ENCODE measurements at regions not wholly inside any gene's neighbourhood (a gene's known extent, or its start where the extent isn't known, plus 50 kb on each side); places are given as distances from the start of the nearest gene placed in this dataset.
"Not testable (repeated sequence)": the region's sequence is repeated elsewhere in the genome, so short reads cannot be mapped to it uniquely, and the experiment has no call there.

GRCh38 chr4:128644693-128645654 is 164.5 kb upstream of the JADE1 start:
- not testable (repeated sequence) for H3K27ac ChIP-seq (ENCODE audit: low read length); H3K36me3 ChIP-seq (ENCODE audit: control insufficient read depth, low read depth, low read length); H3K4me3 ChIP-seq (ENCODE audit: low read length); H3K27me3 ChIP-seq (ENCODE audit: control insufficient read depth, insufficient read depth, low read length); H3K9me3 ChIP-seq (ENCODE audit: control insufficient read depth, low read depth, low read length); H3K9ac ChIP-seq (ENCODE audit: low read length)
- peaks cover 14% of the 10 kb centered on the region for H3K4me1 ChIP-seq (ENCODE audit: control insufficient read depth, low read depth, low read length)

GRCh38 chr4:128644107-128644506 is 165.4 kb upstream of the JADE1 start:
- not testable (repeated sequence) for H3K27me3 ChIP-seq (ENCODE audit: control insufficient read depth, insufficient read depth, low read length); H3K4me3 ChIP-seq (ENCODE audit: low read length); H3K36me3 ChIP-seq (ENCODE audit: control insufficient read depth, low read depth, low read length); H3K9ac ChIP-seq (ENCODE audit: low read length); H3K27ac ChIP-seq (ENCODE audit: low read length); H3K4me1 ChIP-seq (ENCODE audit: control insufficient read depth, low read depth, low read length); H3K9me3 ChIP-seq (ENCODE audit: control insufficient read depth, low read depth, low read length)

GRCh38 chr4:128641566-128641965 is 167.9 kb upstream of the JADE1 start:
- H3K4me3 ChIP-seq (ENCODE audit: low read length); H3K9ac ChIP-seq (ENCODE audit: low read length): not testable (repeated sequence)
- H3K4me1 ChIP-seq (ENCODE audit: control insufficient read depth, low read depth, low read length): peaks cover 14% of the 10 kb centered on the region

GRCh38 chr4:128639541-128640270 is 169.8 kb upstream of the JADE1 start:
- Histone ChIP-seq H3K4me1 (ENCODE audit: control insufficient read depth, low read depth, low read length) (peaks cover 28% of the 10 kb centered on the region), H3K4me3 (ENCODE audit: low read length) (no peak overlapping the region), H3K36me3 (ENCODE audit: control insufficient read depth, low read depth, low read length) (no peaks in the 10 kb centered on the region), H3K9ac (ENCODE audit: low read length) (no peak overlapping the region), H3K27me3 (ENCODE audit: control insufficient read depth, insufficient read depth, low read length) (no peaks in the 10 kb centered on the region), H3K27ac (ENCODE audit: low read length) (no peak overlapping the region), H3K9me3 (ENCODE audit: control insufficient read depth, low read depth, low read length) (no peaks in the 10 kb centered on the region)

More at GRCh38 chr4:128641566-128641965, 167.9 kb upstream of the JADE1 start:
- H3K27me3 ChIP-seq (ENCODE audit: control insufficient read depth, insufficient read depth, low read length); H3K9me3 ChIP-seq (ENCODE audit: control insufficient read depth, low read depth, low read length); H3K36me3 ChIP-seq (ENCODE audit: control insufficient read depth, low read depth, low read length); H3K27ac ChIP-seq (ENCODE audit: low read length): not testable (repeated sequence)

- Histone ChIP-seq H3K4me1 (ENCODE audit: control insufficient read depth, low read depth, low read length) (peaks cover 28% of the 10 kb centered on the region), H3K9ac (ENCODE audit: low read length) (no peak overlapping the region), H3K4me3 (ENCODE audit: low read length) (no peak overlapping the region)
Measured at GRCh38 chr4:128636906-128637305, 172.6 kb upstream of the JADE1 start.

GRCh38 chr4:128635955-128636560 is 173.4 kb upstream of the JADE1 start:
- no peaks in the 10 kb centered on the region for H3K9me3 ChIP-seq (ENCODE audit: control insufficient read depth, low read depth, low read length)
- H3K27me3 ChIP-seq (ENCODE audit: control insufficient read depth, insufficient read depth, low read length): no peaks in the 10 kb centered on the region
- peaks cover 28% of the 10 kb centered on the region for H3K4me1 ChIP-seq (ENCODE audit: control insufficient read depth, low read depth, low read length)
- no peak overlapping the region for H3K27ac ChIP-seq (ENCODE audit: low read length)
- H3K4me3 ChIP-seq (ENCODE audit: low read length): no peak overlapping the region
- no peak overlapping the region for H3K9ac ChIP-seq (ENCODE audit: low read length)
- H3K36me3 ChIP-seq (ENCODE audit: control insufficient read depth, low read depth, low read length): no peaks in the 10 kb centered on the region

More at GRCh38 chr4:128636906-128637305, 172.6 kb upstream of the JADE1 start:
- Histone ChIP-seq H3K27me3 (ENCODE audit: control insufficient read depth, insufficient read depth, low read length) (no peaks in the 10 kb centered on the region), H3K9me3 (ENCODE audit: control insufficient read depth, low read depth, low read length) (no peaks in the 10 kb centered on the region), H3K27ac (ENCODE audit: low read length) (no peak overlapping the region), H3K36me3 (ENCODE audit: control insufficient read depth, low read depth, low read length) (no peaks in the 10 kb centered on the region)

- H3K4me3 ChIP-seq (ENCODE audit: low read length): no peak overlapping the region
- H3K27ac ChIP-seq (ENCODE audit: low read length): no peak overlapping the region
- no peak overlapping the region for H3K9ac ChIP-seq (ENCODE audit: low read length)
- H3K4me1 ChIP-seq (ENCODE audit: control insufficient read depth, low read depth, low read length): peaks cover 28% of the 10 kb centered on the region
- H3K36me3 ChIP-seq (ENCODE audit: control insufficient read depth, low read depth, low read length): no peaks in the 10 kb centered on the region
- H3K27me3 ChIP-seq (ENCODE audit: control insufficient read depth, insufficient read depth, low read length): no peaks in the 10 kb centered on the region
- no peaks in the 10 kb centered on the region for H3K9me3 ChIP-seq (ENCODE audit: control insufficient read depth, low read depth, low read length)
Measured at GRCh38 chr4:128635141-128635954, 174.2 kb upstream of the JADE1 start.

GRCh38 chr4:128633067-128633466 is 176.4 kb upstream of the JADE1 start:
- Histone ChIP-seq H3K9me3 (ENCODE audit: control insufficient read depth, low read depth, low read length) (no peaks in the 10 kb centered on the region), H3K4me3 (ENCODE audit: low read length) (no peak overlapping the region), H3K4me1 (ENCODE audit: control insufficient read depth, low read depth, low read length) (peaks cover 28% of the 10 kb centered on the region), H3K9ac (ENCODE audit: low read length) (no peak overlapping the region), H3K27ac (ENCODE audit: low read length) (no peak overlapping the region), H3K36me3 (ENCODE audit: control insufficient read depth, low read depth, low read length) (no peaks in the 10 kb centered on the region), H3K27me3 (ENCODE audit: control insufficient read depth, insufficient read depth, low read length) (no peaks in the 10 kb centered on the region)

GRCh38 chr4:128630871-128631270 is 178.6 kb upstream of the JADE1 start:
- Histone ChIP-seq H3K4me1 (ENCODE audit: control insufficient read depth, low read depth, low read length) (peaks cover 9% of the 10 kb centered on the region), H3K27ac (ENCODE audit: low read length) (no peak overlapping the region), H3K9ac (ENCODE audit: low read length) (no peak overlapping the region), H3K27me3 (ENCODE audit: control insufficient read depth, insufficient read depth, low read length) (no peaks in the 10 kb centered on the region), H3K9me3 (ENCODE audit: control insufficient read depth, low read depth, low read length) (no peaks in the 10 kb centered on the region), H3K36me3 (ENCODE audit: control insufficient read depth, low read depth, low read length) (no peaks in the 10 kb centered on the region), H3K4me3 (ENCODE audit: low read length) (no peak overlapping the region)

- Histone ChIP-seq H3K36me3 (ENCODE audit: control insufficient read depth, low read depth, low read length) (no peaks in the 10 kb centered on the region), H3K9ac (ENCODE audit: low read length) (no peak overlapping the region), H3K27me3 (ENCODE audit: control insufficient read depth, insufficient read depth, low read length) (no peaks in the 10 kb centered on the region), H3K9me3 (ENCODE audit: control insufficient read depth, low read depth, low read length) (peaks cover 3% of the 10 kb centered on the region), H3K4me3 (ENCODE audit: low read length) (no peak overlapping the region), H3K27ac (ENCODE audit: low read length) (no peak overlapping the region), H3K4me1 (ENCODE audit: control insufficient read depth, low read depth, low read length) (no peaks in the 10 kb centered on the region)
Measured at GRCh38 chr4:128623508-128624215, 185.8 kb upstream of the JADE1 start.
